HG02885 (cell line): ENCODE measurements at regions not wholly inside any gene's neighbourhood (a gene's known extent, or its start where the extent isn't known, plus 50 kb on each side); places are given as distances from the start of the nearest gene placed in this dataset.
"Not testable (repeated sequence)": the region's sequence is repeated elsewhere in the genome, so short reads cannot be mapped to it uniquely, and the experiment has no call there.

Experiments used
- ATAC-seq: cut with Tn5 transposase; IDR thresholded peaks from one replicate; pipeline ENCODE4 v1.9.1; 2021; ENCODE audit warnings: mild to moderate bottlenecking; ENCODE audit not compliant: unreplicated experiment, poor library complexity

DNA sequence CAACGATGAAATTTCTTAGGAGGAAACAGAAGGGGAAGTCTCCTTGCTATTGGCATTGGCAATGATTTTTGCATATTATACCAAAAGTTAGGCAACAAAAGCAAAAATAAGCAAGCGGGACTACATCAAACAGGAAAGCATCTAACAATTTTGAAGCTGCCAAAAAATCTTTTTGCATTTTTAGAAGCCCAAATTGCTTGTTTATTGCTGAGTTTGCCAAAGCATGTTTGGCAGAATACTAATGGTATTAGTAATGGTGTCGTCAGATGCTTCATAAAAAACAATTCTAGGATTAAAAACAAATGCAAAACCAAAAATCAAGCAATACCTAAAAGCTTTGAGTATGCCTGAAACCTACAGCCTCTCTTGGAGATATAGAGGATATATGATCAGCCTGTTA is 80.0 kb downstream of the GALR1 start:
- ATAC-seq, result no peak

DNA sequence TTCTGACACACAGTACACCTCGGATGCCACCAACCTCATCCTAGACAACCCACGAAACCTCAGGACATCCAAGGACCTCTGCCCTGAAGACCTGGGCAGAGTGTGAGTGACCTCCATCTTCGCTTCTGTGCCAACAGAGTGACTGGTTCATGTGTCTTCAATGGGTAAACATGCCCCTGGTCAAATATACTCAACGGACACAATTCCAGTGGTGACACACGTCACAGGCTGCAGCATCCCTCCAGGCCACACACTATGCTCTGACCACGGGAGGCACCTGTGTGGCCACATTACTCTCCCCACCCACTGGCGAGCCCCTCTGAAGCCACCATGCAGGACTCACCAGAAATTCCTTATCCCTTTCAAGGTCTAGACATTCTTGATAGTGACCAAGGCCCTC is 85.2 kb downstream of the GALR1 start:
- no peak for ATAC-seq

DNA sequence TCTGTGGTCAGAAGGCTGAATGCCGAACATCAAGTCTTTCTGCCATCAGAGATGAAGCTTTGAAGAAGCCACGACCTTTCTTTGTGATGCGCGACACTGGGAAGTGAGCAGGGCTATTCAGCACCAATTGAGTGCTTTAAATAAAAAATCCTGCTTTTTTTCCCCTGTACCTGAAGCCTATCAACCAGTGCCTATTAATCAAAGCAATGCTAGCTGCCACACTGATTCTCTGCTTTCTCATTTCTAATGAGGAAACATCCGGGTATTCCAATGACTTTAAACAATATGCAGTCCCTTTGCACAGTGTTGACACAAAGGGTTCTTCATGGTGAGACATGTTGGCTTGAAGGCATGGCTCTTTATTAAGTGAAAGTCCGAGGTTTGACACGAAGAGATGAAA is 88.0 kb downstream of the GALR1 start:
- ATAC-seq, result no peak

DNA sequence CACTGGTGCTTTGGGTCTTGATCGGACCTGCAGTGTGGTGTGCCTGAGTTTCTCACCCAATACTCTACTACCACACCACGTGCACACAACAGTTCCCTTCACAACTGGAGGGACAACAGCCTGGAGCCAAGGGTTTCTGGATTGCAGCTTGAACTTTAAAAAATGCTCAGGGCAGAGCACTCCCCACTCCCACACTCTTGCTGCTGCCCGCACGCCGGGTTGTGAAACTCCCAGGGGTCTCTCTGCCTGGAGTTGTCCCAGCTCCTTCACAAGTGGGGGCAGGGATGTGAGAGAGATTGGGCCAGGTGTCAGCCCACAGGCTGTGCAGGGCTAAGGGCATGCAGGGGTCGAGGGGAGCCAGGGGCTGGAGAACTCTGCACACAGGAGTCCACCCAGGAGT is 89.4 kb downstream of the GALR1 start:
- no peak for ATAC-seq

DNA sequence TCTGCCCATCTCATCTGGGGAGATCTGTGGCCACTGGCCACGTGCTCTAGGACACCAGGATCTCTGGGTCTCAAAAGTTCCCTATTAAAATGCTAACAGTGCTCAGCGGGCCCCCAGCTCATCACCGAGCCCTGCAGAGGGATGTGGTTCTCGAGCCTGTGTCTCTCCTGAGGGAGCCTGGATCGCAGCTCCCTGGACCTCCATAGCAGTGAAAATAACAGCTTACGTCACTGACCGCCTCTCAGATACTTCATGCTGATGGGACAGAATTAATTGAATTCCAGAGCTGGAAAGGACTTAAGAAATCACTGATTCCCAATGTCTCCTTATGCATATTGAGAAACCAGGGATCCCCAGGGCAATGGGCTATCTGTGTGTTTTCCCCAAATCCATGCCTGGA is 90.0 kb downstream of the GALR1 start:
- no peak for ATAC-seq

DNA sequence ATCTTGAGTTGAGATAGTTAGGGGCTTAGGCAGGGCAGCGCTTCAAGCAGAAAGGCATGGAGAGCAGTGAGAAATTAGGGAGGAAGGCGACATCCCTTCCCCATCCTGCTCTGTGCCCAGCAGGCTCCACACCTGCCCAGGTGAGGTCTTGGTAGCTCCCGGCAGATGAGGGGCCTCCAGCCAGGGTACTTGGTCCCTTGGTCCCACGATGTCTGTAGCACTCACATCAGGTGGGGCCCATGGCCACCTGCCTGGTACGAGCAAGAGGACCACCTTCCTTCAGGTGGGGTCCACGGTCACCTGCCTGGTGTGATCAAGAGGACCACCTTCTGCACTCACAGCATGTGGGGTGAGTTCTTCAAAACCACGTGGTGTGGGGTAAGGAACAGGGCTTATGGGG is 91.2 kb downstream of the GALR1 start:
- no peak for ATAC-seq

DNA sequence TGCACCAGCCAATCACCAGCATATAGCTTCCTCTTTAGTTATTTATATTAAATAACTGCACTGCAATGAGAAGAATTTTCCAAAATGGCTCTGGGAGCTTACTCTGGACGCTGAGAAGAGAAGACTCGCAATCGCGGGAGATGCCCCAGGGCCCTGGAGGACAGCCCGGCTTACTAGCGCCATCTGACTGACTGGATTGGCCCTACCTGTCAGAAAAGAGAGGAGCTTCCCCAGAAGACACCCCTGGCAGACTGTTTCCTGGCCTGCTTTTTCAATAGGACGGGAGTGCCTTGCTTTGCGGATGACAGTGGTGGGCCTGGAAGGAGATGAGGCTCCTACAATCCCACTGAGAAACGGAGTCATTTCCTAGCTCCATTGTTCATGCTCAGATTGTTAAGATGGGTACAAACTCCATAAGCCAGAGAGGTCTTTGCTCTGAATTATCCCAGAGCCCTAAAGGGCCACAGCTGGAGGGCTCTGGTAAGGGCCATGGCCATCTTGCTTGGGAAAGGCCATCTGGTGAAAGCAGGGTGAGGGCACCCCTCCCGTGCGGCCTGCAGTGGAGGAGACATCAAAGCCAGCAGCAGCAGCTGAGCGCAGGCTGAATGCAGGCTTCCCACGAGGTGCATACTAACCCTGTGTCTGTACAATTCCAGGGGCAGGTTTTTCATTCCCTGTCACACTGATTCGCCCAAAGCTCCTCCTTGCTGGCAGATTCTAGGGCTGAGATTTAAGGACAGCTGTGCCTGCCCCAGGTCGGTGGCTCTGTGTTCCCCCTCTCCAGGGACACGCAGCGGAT is 92.1 kb downstream of the GALR1 start:
- ATAC-seq, result no peak

DNA sequence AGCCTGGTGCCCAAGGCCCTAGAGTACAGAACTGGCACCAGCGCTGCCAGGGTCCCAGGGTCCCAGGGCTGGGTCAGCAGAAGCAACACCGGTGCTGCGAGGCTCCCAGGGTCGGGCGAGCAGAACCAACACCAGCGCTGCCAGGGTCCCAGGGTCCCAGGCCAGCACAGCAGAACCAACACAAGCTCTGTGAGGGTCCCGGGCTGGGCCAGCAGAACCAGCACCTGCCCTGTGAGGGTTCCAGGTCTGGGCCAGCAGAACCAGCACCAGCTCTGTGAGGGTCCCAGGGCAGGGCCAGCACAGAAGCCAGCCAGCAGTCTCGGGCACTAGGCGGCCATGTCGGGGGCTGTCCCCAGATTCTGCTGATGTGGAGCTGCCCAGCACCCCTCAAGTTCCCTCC is 93.1 kb downstream of the GALR1 start:
- no peak for ATAC-seq

DNA sequence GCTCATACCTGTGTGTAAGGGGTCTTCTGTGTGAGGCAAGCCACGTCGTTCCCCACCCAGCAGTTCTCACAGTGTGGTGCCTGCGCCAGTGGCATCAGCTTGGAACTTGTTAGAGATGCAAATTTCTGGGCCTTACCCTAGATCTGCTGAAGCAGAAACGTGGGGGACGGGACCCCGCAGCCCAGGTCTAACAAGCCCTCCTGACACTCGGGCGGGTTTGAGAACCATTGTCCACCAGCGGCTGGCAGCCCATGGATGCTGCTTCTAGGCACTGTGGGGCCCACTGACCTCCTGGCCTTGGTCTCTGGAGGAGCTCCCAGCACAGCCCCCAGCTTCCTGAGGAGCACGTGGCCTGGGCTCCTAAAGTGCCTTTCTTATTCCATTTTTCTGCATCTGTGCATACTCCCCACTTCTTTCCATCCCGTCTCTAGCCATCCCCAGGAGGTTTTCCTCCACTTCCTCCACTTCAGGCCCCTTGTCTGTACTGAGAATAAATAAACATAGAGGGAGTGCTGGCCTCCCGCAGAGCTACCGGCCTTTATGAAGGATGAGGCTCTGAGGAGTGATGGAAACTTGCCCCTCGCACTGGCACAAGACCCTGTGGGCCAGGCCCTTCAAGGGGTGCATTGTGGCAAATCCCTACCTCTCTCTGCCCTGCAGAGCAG is 94.3 kb downstream of the GALR1 start:
- no peak for ATAC-seq

DNA sequence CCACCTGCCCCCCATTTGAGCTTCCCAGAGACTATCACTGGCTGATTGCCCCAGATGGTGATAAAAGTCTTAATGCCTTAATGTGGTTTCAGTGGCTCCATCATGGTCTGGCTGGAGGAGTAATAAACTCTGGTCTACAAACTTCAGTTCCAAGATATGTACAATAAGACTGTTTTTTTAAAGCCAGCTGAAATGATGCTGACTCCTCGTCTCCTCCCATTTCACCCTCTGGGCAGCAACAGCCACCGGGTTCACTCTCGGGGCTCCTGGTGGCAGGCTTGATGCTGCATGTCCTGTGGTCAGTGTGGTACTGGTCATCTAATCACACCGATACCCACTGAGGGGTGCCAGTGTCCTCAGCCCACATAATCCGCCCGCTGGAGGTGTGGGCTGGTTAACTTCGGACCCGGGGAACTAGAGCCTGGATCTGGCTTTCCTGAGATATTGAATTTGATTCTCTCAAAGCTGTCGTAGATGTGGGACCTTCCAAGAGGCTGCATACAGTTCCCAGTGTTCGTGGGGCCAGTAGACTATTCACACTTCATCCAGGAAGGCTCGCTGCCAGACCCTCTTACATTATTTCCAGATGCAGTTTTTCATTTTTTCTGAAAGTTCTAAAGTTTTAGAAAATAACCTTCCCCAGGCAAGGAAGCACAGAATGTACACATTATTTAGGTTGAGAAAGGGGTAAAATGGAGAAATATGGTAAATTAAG is 95.3 kb downstream of the GALR1 start:
- ATAC-seq, result no peak

DNA sequence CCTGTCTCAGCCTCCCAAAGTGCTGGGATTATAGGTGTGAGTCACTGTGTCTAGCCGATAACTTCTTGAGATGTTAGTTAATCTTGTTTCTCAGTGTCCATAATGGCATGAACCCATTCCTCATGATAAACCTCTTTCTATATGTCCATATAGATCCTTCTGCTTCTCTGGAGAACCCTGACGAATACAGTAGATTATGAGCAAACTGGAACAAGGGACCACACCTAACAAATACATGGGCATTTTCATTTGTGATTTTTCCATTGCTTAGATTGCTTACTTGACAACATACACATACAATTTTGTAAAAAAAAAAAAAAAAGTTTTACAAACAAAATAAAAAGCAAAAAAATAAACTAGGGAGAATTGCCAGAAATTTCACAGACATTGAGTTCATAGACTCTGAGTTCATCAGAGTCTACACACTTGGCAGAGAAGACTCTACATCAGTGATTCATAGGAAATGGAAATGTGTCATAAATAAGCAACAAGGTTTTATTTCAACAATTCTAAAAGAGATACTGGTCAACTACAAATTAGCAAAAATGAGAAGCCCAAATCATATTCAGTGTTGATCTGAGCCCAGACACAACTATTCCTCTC is 96.7 kb downstream of the GALR1 start:
- no peak for ATAC-seq

DNA sequence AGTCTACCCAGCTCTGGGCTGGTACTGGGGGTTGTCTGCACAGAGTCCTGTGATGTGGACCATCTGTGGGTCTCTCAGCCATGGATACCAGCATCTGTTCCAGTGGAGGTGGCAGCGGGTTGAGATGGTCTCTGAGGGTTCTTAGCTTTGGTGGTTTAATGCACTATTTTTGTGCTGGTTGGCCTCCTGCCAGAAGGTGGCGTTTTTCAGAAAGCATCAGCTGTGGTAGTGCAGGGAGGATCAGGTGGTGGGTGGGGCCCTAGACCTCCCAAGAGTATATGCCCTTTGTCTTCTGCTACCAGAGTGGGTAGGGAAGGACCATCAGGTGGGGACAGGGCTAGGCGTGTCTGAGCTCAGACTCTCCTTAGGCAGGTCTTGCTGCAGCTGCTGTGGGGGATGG is 103.7 kb downstream of the GALR1 start:
- not testable (repeated sequence) for ATAC-seq

DNA sequence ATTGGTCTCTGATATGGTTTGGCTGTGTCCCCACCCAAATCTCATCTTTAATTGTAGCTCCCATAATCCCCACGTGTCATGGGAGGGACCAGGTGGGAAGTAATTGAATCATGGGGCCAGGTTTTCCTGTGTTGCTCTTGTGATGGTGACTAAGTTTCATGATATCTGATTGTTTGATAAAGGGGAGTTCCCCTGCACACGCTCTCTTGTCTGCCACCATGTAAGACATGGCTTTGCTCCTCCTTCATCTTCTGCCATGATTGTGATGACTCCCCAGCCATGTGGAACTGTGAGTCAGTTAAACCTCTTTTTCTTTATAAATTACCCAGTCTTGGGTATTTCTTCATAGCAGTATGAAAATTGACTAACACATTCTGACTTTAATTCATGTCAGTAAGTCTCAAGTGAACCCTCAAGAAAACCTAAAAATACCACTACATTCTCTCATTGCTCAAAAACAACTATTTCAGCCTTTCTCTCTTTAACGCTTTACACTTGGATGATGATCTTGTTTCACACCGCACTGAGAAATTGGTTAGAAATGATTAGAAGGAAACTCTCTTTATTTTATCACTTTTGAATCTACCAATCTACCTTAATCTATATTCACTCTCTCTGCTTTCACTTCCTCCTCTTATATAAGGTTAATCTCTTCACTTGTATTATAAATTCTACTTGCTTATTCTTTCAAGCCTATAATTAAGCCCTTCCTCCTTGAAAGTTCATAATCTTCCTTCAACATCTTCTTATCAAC is 110.1 kb downstream of the GALR1 start:
- no peak for ATAC-seq

DNA sequence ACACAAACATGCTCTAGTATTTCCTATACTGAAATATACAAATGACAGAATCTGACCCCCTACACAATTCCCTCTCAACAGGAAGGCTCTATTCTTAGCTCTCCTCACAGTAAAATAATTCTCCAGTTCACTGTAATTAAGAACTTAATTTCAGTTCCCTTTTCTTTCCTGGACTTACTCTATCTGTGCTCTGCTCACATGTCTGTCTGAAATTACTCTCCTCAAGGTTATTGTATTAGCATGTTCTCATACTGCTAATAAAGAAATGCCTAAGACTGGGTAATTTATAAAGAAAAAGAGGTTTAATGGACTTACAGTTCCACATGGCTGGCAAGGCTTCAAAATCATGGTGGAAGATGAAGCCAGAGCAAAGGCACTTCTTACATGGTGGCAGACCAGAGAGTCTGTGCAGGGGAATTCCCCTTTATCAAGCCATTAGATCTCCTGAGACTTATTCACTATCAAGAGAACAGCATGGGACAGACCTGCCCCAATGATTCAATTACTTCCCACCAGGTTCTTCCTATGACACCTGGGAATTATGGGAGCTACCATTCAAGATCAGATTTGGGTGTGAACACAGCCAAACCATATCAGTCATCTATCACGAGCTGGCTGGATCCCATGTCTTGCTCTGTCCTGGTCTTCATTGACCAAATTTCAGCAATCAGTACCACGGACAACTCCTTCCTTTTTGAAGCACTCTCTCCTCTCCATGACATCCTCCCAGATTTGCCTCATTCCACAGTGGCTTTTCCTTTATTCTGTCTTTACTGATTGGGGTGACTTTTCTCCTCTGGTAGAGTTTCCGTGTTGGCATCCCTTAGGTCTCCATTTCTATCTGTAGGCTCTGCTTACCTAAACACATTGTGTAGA is 110.9 kb downstream of the GALR1 start:
- no peak for ATAC-seq

DNA sequence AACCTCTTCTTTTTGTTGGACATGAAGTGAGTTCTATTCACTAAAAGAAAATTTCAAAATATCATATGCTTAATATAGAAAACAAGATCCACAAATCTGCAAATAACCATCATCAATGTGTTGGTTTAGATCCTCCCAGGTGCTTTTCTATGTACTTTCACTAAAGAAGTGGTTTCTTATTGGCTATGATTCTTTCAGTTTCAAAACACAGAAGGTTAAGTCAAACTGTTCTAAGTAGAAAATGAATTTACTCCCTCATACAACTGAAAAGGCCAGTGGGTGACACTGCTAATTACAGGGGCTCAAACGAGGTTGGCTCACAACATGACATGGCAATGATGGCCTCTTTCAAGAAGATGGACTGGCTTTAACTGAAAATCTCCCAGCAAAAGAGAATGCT is 111.7 kb downstream of the GALR1 start:
- ATAC-seq, result no peak

DNA sequence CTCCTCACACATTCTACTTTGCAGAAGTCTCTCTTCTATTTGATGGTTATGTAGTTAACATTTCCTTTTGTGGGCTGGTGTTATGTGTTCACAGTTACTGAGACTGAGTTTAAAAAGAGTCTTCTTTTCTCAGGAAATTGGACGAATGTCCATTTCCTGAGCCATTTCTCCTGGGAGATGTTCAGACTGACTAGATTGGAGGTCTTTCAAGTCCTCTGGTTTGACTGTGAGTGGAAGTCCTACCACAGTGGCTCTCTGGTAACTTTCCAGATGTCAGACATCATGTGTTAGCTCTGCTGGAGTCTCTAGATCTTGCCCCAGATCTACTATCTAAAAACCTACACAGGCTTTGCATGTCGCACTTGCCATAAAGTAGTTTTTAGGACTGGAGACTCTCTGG is 116.0 kb downstream of the GALR1 start:
- ATAC-seq, result no peak

DNA sequence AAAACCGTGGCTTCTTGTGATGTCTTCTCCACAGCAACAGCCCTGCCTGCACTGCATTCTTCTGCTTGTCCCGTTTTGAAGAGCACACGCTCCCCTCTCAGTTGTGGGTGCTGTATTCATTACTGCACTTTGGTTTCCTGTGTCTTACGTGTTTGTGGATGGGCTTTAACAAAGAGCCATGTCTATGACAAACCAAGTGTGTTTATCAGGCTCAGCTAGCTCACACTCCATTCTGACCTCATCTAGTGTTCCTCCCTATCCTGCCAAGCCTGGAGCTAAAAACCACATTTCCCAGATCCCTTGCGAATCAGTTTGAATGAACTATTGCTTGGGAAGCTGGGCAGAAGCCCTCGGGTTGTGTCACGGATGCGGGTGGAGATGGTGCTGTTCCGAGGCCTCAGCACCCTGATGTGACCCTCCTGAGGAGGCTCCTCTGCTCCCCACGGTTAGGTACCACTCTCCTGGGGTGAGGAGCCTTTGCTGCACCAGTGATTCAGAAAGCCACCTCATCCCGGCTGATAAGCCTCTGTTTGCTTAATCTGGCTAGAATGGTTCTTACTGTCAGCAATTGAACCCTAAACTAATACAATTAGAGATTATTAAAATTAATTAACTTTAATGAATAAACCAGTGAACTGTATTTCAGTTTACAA is 116.5 kb downstream of the GALR1 start:
- no peak for ATAC-seq

DNA sequence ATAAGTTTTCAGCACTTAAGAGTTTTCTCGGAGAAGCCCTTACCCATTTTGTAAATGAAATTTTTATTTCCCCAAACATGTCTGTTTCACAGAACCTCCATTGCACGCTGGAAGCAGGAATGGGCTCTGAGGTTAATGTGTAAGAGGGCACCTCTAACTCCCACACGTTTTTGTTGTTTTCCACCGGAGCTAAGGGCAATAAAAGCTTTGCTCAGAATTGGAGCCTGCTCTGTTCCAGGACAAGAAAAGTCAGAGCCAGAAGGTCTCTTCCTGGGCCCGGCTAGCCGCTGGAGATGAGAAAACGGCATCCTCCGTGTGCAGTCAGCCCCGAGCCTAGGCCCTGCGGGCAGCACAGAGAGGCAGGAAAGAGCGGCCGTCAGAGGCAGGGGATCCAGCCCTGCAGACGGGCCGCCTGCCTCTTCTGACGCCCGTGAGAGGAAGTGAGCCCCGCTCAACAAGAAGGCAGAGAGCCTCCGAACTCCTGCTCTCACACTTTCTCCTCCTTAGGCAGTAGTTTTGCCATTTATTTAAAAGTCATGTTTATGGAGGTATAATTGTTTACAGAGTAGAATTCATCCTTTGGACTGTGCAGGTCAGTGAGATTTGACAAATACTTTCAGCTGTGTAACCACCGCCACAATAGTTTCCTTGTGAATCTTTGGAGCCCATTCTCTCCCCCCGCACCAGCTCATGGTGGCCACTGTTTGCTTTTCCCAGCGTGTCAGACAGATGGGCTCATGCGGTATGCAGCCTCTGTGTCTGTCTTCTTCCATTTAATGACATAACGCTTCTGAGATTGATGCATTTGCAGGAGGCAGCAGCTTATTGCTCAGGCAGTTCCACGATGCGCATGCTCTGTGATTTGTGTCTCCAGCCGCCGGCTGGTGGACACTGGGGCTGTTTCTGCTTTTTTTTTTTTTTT is 117.3 kb downstream of the GALR1 start:
- ATAC-seq, result no peak
